Stimulated activated CD4-positive, alpha-beta T cell treated with anti-CD3 and anti-CD28 coated beads, Interleukin-2, amount 100 ng/mL, for 24 hours (primary cell): ENCODE measurements at regions not wholly inside any gene's neighbourhood (a gene's known extent, or its start where the extent isn't known, plus 50 kb on each side); places are given as distances from the start of the nearest gene placed in this dataset.
"Not testable (repeated sequence)": the region's sequence is repeated elsewhere in the genome, so short reads cannot be mapped to it uniquely, and the experiment has no call there.

Experiments
- DNase-seq, 2 donors: peaks; one replicate each; pipeline ENCODE4 v3.0.0-alpha.2; 2020

DNA sequence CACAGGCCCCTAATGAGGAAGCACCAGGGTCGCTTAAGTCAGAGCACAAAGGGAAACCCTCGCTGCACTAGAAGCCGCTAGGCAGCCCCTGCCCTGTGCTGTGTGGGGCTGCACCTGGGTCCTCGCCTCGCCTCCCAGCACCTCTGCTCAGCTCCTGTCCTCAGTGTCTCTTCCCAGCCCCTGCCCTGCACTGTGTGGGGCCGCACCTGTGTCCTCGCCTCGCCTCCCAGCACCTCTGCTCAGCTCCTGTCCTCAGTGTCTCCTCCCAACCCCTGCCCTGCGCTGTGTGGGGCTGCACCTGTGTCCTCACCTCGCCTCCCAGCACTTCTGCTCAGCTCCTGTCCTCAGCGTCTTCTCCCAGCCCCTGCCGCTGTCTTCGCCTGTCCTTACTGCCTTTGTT, 342.8 kb downstream of the EIPR1 start:
- no peak for DNase-seq

GRCh38 chr2:3034396-3034795, 343.2 kb downstream of the EIPR1 start:
- no peak for DNase-seq

DNA sequence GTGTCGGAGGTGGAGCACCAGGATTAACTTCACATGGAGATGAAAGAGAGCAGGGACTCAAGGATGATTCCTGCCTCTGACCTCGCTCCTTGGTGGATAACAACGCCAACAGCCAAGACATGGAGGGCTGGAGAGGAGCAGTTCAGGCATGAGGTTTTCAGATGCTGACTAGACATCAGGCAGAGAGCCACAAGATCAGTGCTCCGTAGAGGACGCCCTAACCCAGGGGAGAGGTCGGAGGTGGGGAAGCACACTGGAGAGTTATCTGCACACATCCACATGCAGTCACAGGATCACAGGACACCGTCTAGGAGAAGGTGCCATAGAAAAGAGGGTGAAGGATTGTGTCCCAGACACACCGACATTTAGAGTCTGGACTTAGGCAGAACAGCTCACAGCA, 344.3 kb downstream of the EIPR1 start:
- DNase-seq, result no peak

GRCh38 chr2:3030791-3031190, 346.8 kb downstream of the EIPR1 start:
- DNase-seq, result not testable (repeated sequence)

DNA sequence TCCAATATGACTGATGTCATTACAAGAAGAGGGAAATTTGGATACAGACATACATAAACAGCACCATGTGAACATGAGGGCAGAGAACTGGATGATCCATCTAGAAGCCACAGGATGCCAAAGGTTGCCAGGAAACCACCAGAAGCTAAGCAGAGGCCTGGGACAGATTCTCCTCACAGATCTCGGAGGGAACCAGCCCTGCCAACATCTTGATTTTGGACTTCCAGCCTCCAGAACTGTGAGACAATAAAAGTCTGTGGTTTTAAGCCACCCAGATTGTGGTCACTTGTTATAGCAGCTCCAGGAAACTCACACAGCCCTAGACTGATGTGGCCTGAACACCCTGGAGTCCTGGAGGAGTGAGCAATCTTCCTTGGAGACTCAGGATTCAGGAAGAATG, 351.6 kb downstream of the EIPR1 start:
- no peak for DNase-seq

GRCh38 chr2:3025261-3025660, 352.4 kb downstream of the EIPR1 start:
- DNase-seq, result no peak

GRCh38 chr2:3024401-3024935, 353.1 kb downstream of the EIPR1 start:
- DNase-seq, result no peak

DNA sequence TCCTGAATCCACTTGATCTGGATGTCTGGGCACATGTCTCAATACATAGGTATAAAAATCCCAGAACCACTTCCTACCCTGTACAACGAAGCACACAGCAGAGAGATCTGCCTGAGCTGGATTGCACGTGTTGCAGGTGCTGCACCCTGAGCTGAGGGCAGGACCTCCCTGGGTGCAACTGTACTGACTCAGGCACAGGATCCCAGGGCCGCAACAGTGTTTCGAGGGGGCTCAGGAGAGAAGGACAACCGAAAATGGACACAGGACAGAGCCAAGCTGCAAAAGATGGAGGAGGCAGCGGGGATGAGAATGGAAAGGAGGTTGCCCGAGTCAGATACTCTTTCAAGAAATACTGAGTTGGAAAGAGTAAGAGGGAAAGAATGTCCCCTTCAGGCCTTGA, 354.1 kb downstream of the EIPR1 start:
- no peak for DNase-seq

DNA sequence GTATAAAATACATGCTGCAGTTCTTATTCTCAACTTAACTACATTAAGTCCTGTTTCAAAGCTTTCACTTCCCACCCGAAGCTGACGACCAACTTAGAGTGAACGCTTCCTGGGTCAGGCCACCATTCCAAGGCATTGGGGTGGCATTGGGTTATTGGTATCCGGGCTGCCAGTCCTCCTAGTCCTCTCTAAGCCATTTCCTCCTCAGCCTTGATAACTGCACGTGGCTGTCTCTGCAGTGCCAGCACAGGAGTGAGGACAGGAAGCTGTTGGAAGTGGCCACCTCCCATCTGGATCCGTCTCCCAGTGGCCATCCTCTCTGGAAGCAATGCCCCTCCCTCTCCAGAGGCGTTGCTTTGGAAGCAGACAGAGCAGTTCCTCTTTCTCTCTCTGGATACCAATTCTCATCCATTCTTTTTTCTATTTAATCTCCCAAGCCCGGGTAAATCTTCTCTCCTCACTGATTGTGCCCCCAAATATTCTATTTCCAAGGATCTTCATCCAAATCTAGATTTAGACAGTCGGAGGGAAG, 354.7 kb downstream of the EIPR1 start:
- no peak for DNase-seq

DNA sequence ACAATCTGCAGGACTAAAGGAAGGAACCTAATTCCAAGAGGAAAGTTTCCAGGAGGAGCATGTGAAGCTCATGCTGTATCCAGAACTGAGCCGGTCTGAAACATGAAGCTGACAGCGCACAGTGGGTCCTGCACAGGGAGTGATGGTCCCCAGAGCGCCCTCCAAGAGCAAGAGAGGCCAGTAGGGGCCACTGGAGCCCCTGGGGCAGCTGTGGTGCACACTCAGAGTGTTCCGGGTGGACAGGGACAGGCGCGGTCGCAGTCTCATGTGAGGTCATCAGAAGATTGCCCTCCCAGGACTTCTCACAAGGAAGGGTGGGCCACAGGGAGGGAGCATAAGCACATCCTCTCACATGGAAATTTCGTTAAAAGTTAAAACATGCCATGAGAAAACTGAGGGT, 355.9 kb downstream of the EIPR1 start:
- no peak for DNase-seq

GRCh38 chr2:3010001-3010400, 367.6 kb downstream of the EIPR1 start:
- no peak for DNase-seq

GRCh38 chr2:3009483-3009882, 368.1 kb downstream of the EIPR1 start:
- no peak for DNase-seq

GRCh38 chr2:3009005-3009404, 368.6 kb downstream of the EIPR1 start:
- DNase-seq, result no peak

GRCh38 chr2:3008561-3008960, 369.1 kb downstream of the EIPR1 start:
- no peak for DNase-seq

- DNase-seq, result no peak
Observed at GRCh38 chr2:3007135-3007534, 370.5 kb downstream of the EIPR1 start.

DNA sequence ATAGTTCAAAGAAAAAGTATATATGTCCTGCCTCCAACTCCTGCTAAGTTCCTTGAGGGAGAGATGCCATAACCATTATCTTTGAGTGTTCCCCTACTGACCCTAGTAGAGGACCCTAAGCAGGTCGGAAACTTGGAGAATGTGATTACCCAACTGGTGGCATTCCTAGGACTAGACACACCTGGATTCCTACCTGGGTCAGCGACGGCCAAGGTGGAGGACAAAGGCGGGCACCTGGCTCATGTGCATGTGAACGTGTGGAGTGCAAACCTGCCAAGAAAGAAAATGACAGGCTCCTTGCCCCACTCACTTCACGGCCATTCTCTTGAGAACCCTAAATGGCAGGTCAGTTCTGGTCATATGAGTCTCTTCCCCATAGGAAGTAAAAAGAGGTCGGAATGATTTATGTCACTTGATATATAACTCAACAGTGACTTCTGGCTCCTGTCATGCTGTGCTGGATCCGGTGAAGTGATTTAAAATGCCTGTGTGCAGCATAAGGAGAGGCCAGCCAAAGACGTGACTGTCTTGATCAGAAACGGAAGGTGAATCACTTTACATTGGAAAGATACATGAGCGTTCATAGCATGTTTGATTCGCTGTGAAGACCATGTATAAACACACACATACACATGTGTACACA, 371.6 kb downstream of the EIPR1 start:
- no peak for DNase-seq

- no peak for DNase-seq
Observed at GRCh38 chr2:3001615-3002560, 375.7 kb downstream of the EIPR1 start.

DNA sequence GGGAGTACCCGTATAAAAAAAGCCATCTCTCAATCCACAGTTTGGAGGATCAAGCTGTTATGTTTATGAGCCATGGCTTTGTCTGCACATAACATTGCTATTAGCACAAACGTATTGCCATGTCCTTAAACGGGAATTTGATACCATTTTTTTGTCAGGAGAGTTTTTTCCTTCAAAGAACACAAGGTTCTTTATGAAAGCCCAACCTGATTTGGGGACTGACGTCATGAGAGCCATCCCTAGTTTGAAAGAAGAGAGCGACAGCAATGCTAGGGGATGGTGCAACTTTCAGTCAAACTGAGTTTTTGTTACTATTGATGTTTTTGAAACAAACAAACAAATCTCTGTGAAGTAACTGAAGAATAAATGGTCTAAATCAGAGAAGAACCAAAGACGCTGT, 376.6 kb downstream of the EIPR1 start:
- no peak for DNase-seq

- no peak for DNase-seq
Observed at GRCh38 chr2:3000125-3000524, 377.5 kb downstream of the EIPR1 start.

DNA sequence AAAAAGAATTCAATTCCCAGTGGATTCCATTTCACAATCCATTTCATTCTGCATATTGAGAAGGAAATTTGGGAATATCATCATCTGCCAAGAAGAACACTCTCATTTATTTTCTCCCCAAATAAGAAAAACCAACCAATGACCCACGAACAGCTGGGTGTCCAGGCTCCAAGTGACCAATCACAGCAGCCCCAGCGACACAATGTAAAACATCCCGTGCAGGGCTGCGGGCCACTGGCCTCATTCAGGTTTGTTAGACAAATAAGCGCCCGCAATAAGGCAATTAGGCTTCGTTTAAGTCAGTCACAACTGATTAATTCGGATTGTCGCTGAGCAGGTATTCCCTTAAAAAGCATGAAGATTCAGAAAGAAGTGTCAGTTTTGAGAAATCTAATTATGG, 378.6 kb downstream of the EIPR1 start:
- no peak for DNase-seq

GRCh38 chr2:2993172-2993692, 384.4 kb downstream of the EIPR1 start:
- DNase-seq, result no peak

GRCh38 chr2:2992634-2993033, 385.0 kb downstream of the EIPR1 start:
- no peak for DNase-seq

GRCh38 chr2:2985020-2985419, 392.6 kb downstream of the EIPR1 start:
- no peak for DNase-seq

GRCh38 chr2:2981000-2981399, 396.6 kb downstream of the EIPR1 start:
- DNase-seq, result no peak
